CD4-positive, alpha-beta T cell treated with Interleukin-15 for 4 hours (primary cell): ENCODE measurements at regions not wholly inside any gene's neighbourhood (a gene's known extent, or its start where the extent isn't known, plus 50 kb on each side); places are given as distances from the start of the nearest gene placed in this dataset.
"Not testable (repeated sequence)": the region's sequence is repeated elsewhere in the genome, so short reads cannot be mapped to it uniquely, and the experiment has no call there.

Experiments
- DNase-seq: peaks from one replicate; pipeline ENCODE4 v3.0.0-alpha.2; 2020; ENCODE audit warnings: low spot score

DNA sequence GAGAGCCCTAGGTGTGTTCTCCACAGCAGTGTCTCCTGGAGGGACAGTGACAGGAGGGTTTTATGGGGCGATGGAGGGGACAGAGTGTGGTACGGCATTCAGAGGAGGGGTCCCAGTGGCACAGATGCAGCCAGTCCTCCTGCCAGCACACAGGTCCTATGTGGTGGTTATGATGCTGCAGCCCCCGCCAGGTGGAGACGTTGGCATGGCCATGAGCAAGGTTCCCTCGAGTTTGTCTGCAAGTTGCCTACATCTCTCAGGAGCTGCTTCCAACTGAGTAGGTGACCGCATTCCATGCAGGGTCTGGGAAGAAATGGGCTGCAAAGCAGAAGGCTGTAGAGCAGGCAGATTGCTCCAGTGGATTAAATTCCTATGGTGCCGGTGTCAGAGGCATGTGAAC is 646.0 kb downstream of the TBC1D22A start:
- no peak for DNase-seq

DNA sequence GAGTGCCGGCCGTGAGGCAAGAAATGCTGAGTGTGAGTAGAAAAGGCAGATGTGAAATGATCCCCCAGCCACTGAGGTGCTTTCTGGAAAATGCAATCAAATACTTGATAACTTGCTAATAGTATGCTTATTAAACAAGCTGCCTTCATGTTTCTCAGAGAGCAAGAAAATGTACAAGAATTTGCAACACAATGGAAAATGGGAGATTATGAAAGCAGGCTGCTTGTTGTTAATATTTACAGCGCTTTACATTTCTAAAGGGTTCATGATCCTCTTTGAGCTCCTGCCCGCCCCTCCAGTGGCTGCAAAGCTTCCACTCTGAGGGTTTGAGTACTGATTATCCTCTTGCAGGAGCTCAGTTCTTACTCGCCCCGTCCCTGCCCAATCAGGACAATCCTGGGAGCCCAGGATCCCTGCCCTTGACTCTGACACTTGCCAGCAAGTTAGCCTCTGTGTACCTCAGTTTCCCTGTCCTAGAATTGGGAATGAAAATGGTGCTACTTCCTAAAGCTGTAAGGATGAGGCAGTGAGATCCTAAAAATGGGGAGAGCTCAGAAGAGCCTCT is 645.1 kb downstream of the TBC1D22A start:
- DNase-seq: no peak

DNA sequence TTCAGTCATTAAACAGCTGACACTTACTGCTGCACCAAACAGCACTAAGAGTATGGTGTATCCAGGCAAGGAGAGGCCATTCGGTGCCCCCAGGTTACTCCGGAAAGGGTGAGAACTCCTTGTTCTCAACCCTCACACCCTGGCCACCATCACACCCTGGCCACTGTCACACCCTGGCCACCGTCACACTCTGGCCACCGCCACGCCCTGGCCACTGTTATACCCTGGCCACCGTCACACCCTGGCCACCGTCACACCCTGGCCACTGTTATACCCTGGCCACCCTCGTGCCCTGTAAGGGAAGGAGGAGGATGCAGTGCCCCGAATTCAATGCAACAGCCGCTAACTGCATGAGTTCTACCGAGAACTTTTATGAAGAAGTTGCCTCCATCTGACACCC is 644.4 kb downstream of the TBC1D22A start:
- no peak for DNase-seq

DNA sequence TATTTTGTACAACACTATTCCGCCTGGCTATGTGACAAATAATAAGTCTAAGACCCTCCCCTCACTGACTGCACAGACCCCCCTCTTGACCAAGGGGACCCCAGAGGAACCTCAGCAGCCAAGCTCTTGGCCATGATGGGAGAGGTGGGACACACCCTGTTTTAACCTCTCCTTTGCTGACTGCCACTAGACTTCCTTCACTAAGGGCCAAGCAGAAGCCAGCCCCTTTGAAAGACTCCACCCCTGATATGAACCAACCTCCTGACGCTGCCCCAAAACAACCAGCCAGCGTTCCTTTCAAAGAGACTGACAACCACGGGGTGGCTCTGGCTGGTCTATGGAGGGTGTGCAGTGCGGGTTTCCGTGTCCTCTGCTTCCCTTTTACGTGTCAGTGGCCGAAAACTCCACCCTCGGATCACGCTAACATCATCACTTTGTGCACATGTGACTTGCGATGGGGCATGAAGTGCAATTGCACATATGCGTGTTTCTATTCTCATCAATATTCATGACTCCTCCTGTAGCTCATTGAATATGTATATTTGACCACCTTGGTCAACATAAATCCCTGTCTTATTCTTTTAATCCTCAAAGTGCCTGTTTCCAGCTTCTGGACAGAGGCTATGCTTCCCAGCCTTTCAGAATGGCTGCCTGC is 643.9 kb downstream of the TBC1D22A start:
- DNase-seq: no peak

DNA sequence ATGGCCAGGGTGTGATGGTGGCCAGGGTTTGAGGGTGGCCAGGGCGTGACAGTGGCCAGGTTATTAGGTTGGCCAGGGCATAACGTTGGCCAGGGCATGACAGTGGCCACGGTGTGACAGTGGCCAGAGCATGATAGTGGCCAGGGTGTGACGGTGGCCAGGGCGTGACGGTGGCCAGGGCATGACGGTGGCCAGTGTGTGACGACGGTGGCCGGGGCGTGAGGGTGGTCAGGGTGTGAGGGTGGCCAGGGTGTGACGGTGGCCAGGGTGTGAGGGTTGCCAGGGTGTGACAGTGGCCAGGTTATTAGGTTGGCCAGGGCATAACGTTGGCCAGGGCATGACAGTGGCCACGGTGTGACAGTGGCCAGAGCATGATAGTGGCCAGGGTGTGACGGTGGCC is 642.8 kb downstream of the TBC1D22A start:
- DNase-seq: not testable (repeated sequence)

DNA sequence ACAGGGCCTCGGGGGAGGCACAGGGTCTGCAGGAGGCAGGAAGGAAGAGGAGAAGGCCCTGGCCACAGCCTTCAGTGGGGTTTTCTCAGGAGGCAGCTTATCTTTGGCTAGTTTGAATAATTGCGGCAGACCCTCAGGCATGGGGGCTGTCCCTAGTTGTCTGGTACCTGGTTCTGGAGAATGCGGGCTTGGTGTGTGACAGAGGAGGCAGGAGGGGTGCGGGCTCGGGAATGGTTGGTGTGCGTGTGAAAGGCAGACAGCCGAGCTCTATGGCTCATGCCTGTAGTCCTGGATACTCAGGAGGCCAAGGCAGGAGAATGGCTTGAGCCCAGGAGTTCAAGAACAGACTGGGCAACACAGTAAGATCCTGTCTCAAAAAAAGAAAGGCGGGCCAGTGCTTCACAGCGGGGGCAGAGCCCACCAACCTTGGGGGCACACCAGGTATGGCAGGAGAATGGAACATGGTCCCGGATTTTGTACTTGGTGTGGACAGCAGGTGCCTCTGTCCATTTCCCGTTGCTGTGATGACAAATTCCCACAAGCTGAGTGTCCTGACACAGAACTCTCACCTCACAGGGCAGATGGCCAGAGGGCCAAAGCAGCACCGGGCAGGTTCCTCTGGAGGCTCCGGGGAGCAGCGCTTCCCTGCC is 640.6 kb downstream of the TBC1D22A start:
- DNase-seq: no peak

DNA sequence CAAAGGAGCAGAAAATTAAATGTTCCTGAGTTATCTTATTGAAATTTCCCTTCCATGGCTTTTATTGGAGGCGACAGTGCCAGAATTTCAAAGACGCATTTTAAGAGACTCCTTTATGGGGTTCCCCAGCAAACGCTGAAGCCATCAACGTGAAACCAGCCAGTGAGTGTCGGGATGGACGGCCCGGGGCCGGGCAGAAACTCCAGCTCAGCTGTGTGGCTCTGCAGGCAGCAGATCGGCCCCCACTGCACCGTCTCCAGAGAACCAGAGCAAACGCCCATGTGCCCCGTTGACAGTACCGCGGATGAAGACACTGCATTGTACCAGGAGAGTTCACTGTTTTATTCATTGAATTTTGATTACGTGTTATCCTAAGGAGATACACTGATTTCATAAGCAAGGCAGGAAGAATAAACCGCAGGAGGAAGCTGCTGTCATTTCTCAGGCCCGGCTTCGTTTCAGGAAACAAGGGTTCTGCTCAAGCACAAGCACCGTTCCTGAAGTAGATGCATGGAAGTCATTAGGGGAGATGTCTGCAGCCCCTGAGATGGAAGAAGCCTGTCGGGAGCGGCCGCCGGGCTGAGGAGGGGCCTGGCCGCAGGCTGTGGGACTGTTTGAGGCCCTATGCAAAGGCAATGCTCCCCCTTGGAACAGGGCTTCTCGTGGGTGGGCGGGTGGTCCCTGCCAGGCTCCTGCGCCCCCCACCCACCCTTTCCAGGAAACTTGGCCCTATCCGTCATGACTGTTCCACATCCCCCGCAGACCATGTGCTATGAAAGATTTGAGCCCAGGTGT is 639.7 kb downstream of the TBC1D22A start:
- DNase-seq: no peak

DNA sequence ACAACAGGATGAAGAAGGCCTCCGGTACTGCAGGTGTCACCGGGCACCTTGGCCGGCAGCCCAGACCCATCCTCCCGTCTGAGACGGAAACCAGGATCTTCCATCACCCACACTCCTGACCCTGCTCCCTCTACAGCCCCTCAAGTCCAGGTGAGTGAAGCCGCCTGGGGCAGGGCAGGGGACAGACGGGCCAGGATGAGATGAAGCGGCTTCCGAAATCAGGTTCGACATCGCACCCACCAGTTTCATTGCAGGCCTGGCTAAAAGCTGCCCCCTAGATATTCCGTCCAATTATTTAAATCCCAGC is 639.1 kb downstream of the TBC1D22A start:
- no peak for DNase-seq

DNA sequence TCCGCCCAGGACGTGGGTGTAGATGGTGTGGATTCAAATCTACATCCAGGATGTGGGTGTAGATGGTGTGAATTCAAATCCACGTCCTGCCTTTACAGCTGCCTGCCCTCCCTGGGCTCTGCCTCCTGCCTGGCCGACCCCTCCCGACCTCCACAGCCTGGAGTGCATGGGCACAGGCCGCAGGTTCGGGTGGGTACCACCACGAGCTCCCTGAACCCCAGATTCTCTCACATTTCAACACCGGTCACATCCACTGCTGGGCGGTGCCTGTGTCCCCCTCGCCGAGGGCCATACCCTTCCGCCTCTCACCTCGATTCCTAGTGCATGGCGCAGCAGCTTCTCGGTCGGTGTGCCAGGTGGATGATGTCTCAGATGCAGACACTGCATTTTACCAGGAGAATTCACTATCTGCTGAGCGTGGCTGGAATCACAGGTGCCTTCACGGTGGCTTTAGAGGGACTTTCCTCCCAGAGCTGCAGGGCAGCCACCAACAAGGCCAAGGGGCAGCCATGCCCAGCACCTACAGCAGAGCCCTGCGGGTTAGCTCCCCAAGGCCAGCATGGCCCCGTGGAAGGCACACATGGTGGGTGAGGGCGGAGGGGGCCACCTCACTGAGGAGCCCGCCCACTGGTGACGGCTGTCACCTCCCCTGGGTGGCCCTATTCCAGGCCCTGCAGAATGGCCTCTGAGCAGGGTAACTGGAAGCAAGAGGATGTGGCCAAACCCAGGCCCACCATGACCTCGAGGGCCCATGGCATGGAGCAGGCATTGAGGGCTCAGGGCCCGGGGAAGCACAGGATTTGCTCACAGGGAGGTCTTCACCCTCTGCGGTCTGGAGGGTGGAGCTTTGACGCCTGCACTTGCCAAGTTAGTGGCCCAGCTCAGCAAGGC is 638.5 kb downstream of the TBC1D22A start:
- no peak for DNase-seq

DNA sequence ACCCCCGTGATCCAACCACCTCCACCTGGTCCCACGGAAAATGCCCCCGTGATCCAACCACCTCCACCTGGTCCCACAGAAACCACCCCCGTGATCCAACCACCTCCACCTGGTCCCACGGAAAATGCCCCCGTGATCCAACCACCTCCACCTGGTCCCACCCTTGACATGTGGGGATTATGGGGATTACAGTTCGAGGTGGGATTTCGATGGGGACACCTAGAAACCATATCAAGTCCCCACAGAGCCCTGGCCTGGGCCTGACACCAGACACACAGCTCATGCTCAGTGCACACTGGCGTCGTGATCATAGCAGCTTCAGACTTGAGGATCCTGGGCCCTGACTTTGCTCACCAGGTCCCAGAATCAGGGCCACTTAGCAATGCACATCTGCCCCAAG is 637.7 kb downstream of the TBC1D22A start:
- not testable (repeated sequence) for DNase-seq

DNA sequence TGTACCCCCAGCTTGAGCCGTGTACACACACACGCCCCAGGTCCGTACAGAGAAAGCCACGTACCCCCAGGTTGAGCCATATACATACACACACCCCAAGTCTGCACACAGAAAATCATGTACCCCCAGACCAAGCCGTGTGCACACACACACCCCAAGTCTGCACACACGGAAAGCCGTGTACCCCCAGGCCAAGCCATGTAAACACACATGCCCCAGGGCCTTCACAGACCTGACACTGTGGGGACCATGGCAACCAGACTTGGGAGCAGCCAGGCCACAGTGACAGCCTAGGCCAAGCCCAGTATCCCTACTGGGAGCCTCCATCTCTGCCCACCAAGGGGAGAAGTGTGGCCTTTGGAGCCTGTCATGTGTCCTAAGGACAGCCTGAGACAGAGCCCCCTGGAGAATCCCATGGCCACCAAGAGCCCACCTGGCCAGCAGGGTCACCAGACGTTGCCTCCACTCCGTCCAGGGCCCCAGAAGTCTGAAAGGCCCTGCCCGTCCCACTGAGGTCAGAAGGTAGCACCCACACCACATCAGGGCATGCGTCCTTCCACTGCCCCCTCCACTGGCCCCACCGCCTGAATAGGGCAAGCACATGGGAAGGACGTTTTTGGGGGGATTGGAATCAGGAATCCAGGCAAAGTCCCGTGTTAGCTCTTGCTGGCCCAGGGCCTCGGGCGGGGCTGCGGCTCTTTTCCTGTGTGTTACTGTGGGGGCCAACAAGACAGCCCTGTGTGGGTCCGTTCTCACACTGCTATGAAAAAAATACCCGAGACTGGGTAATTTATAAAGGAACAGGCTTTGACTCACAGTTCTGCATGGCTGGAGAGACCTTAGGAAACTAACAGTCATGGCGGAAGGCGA is 636.7 kb downstream of the TBC1D22A start:
- DNase-seq: no peak

DNA sequence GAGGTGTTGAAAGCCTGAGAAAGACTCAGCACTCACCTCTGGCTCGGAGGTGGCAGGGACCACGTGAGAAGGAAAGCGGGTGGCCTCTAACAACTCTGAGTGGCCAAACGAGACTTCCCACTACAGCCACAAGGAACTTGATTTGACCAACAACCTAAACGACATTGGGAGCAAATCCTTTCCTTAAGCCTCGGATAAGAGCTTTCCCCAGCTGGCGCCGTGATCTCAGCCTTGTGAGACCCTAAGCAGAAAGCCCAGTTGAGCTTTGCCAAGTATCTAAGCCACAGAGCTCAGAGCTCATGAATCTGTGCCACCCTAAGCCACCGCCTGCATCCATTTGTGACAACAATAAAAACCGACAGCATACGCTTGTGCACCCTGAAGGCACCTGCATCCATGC is 636.0 kb downstream of the TBC1D22A start:
- no peak for DNase-seq

DNA sequence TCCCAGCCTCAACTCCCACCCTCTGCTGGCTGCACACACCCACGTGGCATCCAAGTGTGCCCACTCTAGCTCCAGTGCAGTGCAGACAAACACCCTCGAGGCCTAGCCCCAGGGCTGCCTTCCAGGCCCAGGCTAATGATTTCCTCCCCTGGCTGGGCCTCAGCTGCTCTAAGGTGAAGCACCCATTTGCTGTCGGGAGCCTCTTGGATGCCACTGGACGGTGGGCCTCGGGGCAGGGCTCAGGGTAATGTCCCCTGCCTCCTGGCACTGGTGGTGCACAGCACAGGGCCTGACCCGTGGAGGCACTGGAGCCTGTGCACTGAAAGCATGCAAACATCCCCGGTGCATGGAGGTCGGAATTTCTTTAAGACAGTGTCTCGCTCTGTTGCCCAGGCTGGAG is 635.2 kb downstream of the TBC1D22A start:
- DNase-seq: no peak

DNA sequence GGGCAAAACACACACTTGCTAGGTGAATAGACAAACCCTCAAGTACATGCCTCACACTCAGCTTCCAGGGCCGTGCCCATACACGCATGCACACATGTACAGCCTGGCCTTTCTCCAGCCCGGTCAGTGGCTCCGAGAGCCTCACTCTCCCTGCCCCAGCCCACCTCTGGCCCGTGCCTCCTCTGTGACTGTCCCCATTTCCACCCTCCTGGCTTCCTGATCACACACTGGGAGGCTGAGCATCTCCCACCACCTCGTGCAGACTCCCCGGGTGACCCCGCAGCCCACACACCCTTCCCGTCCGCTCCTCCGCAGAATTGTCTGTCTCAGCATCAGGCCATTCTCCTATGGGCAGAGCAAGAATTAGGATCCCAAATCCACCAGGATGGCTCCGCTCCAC is 634.1 kb downstream of the TBC1D22A start:
- no peak for DNase-seq

DNA sequence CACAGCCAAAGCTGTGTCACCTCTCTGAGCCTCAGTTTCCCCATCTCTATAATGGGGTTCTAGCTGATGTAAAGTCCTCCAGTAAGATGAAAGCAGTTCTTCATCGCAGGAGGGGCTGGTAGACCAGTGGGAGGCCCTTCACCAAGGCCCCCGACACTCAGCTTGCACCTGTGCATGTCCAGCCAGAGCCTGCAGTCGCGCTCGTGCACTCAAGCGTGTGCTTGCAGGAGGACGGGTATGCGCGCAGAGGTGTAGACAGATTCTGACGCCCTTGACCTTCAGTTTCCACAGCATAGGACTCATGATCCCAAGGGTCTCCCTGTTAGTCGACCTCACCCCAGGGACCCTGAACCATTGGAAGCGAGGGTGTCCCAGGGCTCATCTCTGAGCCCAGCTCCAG is 633.7 kb downstream of the TBC1D22A start:
- DNase-seq: no peak

DNA sequence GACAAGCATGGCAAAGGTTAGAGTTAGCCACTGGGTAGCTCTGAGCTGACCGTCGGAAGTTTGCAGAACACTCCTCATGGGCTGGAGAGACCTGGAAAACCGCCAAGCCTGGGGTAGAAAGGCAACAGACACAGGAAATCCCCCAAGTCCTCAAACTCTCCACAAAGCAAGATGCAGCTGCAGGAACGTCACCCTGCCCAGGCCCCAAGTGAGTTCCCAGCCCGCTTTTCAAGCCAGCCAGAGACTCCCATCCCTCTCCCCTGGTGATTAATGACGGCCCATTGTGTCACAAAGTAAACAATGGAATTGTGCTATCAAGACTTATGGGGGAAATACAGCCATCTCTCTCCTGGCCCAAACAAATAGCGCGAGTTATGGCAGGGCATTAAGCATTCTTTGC is 633.0 kb downstream of the TBC1D22A start:
- DNase-seq: no peak

DNA sequence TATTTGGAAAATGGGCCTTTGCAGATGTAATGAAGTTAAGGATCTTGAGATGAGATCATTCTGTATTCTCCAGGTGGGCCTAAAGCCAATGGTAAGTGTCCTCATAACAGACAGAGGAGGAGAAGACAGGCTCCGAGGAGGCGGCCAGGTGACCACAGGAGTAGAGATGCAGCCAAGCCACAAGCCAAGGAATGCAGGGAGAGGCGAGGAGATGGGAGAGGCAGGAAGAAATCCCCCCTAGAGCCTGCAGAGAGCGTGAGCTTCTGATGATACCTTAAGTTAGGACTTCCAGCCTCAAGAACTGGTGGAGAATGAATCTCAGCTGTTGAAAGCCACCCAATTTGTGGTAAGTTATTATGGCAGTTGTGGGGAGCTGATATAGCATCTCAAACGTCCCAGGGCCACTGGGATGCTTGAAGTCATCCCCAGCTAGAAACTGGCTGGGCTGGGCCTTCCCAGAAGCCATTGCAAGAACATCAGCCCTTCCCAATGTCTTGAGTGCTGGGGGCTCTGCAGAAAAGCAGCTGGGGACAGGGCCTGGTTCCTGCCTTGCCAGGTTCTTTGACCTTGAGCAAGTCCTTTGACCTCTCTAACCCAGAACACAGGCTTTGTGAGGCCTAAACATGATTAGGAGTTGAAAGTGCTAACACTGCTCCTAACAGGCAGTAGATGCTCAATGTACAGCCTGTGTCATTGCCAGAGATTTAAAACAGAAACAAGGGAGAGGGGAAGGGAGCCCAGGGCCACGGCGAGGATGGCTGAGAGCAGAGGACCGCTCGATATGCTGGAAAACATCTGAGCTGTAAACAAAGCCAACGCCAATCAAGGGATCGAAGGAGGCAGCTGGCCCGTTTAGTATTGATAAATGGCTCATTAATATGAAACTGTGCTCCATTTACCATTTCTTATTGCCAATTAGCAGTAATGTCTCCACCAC is 632.3 kb downstream of the TBC1D22A start:
- no peak for DNase-seq

DNA sequence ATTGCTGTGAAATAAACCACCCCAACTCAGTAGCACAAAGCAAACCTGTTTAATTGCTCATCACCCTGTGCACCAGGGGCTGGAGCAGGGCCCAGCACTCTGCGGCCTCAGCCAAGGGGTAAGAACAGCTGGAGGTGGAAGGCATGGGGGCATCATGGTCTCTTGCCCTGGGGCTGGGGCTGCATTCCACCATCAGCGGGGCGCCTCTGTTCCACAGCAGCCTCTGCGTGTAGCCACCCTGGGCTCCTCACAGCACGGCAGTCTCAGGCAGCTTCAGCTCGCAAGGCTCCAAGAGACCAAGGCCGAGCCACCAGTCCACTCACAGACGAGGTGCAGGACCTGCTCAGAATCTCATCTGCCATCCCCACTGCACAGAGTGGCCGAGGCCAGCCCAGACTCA is 630.7 kb downstream of the TBC1D22A start:
- no peak for DNase-seq

DNA sequence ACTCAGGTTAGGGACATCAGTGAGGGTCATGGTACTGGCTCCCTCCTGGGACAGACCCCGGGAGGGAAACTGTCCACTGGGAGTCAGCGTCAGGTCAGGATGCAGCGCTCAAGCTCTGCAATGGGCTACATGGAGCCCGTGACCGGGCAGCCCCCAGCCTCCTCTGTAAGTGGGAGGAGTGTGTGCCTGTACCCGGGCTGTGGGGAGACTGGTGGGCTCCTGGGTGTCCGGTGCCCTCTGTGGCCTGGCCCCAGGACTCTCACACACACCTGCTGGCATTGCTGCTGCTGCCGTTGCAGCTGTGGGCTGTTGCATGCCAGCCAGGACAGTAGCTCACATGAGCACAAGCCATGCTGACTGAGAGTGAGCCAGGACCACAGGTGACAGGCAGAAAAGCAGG is 630.3 kb downstream of the TBC1D22A start:
- DNase-seq: no peak

DNA sequence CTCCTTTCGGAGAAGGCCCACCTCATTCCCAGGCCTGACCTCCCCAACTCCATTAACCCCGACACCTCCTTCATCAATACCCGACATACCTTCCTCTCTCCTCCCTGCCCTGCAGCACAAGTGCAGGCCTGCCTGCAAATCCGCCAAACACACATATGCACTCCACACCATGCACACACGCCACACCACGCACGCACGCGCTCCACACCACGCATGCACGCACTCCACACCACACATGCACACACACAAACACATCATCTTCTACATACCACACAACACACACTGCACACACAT is 629.6 kb downstream of the TBC1D22A start:
- no peak for DNase-seq
